ENCODE measurements at regions not wholly inside any gene's neighbourhood (a gene's known extent, or its start where the extent isn't known, plus 50 kb on each side); places are given as distances from the start of the nearest gene placed in this dataset.

DNA sequence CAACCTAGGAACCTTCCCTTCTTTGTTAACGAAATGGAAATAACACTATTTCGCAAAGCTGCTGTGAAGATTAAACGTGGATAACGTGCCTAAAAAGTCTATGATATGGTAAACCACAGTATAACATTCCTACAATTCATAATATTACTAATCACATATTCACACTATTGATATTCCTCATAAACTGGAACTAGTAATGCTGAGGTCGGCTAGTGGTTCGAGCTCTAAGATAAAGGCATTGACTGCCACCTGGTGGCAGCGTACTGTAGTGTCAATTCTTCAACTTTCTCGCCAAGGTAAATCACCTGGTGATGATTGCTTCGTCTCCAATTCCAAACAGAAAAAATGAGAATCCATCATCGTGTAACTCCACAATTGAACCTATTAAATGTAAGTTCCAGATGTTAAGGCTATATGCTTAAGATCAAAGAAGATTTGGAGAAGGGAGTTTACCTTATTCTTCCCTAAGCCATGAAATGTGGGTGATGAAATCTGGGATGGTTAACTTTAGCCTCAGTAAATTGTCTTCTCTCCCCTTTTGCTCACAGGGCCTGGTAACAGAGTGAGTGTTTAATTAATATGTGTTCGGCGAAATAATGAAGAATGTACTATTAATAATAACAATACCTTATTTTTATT, 197.5 kb upstream of the TMEM132C start:
- TF ChIP-seq, protein P1, sequence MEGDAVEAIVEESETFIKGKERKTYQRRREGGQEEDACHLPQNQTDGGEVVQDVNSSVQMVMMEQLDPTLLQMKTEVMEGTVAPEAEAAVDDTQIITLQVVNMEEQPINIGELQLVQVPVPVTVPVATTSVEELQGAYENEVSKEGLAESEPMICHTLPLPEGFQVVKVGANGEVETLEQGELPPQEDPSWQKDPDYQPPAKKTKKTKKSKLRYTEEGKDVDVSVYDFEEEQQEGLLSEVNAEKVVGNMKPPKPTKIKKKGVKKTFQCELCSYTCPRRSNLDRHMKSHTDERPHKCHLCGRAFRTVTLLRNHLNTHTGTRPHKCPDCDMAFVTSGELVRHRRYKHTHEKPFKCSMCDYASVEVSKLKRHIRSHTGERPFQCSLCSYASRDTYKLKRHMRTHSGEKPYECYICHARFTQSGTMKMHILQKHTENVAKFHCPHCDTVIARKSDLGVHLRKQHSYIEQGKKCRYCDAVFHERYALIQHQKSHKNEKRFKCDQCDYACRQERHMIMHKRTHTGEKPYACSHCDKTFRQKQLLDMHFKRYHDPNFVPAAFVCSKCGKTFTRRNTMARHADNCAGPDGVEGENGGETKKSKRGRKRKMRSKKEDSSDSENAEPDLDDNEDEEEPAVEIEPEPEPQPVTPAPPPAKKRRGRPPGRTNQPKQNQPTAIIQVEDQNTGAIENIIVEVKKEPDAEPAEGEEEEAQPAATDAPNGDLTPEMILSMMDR (IDR thresholded peaks at IDR 0.05; ENCODE audit: borderline replicate concordance, insufficient read depth, low read depth, low read length) = peak; percentile 68; the same call in 1 of the 2 replicates
- H3K4me3 ChIP-seq (ENCODE audit: low read depth, low read length) = no peak overlapping the region

DNA sequence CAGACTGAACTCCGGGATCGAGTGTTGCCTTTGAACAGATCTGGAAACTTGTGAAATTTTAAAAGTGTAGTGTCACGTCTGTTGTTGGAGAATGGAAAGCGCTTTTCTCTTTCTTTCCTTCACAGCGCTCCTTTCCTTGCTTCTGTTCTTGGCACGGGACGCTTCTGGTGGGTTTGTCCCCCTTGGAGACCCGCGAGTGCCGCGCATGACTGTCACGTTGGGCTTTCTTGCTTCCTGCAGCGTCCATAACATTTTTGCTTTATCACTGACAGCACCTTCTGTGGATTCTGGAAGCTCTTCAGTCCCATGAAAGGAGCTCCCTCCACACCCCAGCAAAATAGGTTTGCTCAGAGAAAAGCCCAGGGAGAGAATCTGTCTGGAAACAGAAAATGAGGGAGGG, 193.0 kb upstream of the TMEM132C start:
- TF ChIP-seq, protein P1 (IDR thresholded peaks at IDR 0.05; ENCODE audit: borderline replicate concordance, insufficient read depth, low read depth, low read length) = no peak

DNA sequence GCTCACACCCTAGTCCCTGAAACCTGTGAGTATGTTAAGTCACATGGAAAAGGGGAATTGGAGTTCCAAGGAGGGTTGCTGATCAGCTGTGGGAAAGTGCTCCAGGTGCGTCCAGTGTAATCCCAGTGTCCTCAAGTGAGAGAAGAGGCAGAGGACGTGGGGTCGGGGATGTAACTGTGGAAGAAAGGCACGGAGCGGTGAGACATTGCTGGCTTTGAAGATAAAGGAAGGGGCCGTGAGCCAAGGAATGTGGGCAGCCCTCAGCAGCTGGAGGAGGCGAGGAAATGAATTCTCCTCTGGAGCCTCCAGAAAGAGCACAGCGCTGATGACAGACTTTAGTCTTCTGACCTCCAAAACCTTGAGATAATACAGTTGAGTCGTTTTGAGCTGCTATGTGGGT, 191.6 kb upstream of the TMEM132C start:
- no peak overlapping the region for H3K4me3 ChIP-seq (ENCODE audit: low read depth, low read length)
- TF ChIP-seq, protein P1 (IDR thresholded peaks at IDR 0.05; ENCODE audit: borderline replicate concordance, insufficient read depth, low read depth, low read length) = no peak

More for the DNA sequence above, 193.0 kb upstream of the TMEM132C start:
- no peak overlapping the region for H3K4me3 ChIP-seq (ENCODE audit: low read depth, low read length)

GRCh38 chr12:128076188-128076587, 190.8 kb upstream of the TMEM132C start:
- TF ChIP-seq, protein P1 (IDR thresholded peaks at IDR 0.05; ENCODE audit: borderline replicate concordance, insufficient read depth, low read depth, low read length) = no peak
- H3K4me3 ChIP-seq (ENCODE audit: low read depth, low read length) = no peak overlapping the region

DNA sequence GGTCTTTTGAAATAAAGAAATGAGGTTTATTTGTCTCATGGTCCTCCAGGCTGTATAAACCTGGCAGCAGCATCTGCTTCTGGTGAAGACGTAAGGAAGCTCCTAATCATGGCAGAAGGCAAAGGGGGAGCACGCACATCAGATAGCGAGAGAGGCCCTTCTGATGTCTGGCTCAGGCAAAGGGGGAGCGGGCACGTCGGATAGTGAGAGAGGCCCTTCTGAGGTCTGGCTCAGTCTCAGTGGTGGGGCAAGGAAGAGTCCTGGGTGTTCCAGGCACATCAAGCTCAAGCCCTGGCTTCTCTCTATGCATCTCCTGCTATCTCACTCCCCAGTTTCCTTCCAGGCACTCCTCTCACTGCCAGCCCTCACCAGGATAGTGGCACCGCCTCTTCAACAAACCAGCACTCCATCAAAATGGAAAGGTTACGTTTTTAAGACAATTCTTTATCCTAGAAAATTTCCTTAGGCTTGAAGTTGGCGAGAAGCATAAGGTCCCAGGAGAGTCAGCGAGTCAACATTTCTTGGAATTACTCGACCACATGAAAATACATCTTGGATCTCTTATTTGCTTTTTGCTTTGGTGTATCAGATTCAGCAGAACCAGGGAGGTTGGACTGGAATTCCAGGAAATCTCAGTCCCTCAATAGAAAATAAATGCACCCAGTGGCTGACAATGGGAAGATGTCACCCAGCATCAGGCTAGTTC, 189.6 kb upstream of the TMEM132C start:
- H3K4me3 ChIP-seq (ENCODE audit: low read depth, low read length) = no peak overlapping the region

GRCh38 chr12:128077917-128078298, 189.1 kb upstream of the TMEM132C start:
- no peak overlapping the region for H3K4me3 ChIP-seq (ENCODE audit: low read depth, low read length)
- TF ChIP-seq, protein P1 (IDR thresholded peaks at IDR 0.05; ENCODE audit: borderline replicate concordance, insufficient read depth, low read depth, low read length) = no peak

More for the DNA sequence above, 189.6 kb upstream of the TMEM132C start:
- TF ChIP-seq, protein P1 (IDR thresholded peaks at IDR 0.05; ENCODE audit: borderline replicate concordance, insufficient read depth, low read depth, low read length) = no peak

All from GM12875 (cell line).